Cortex of kidney (tissue), 1 donor: ENCODE measurements at regions not wholly inside any gene's neighbourhood (a gene's known extent, or its start where the extent isn't known, plus 50 kb on each side); places are given as distances from the start of the nearest gene placed in this dataset.
"Not testable (repeated sequence)": the region's sequence is repeated elsewhere in the genome, so short reads cannot be mapped to it uniquely, and the experiment has no call there.

ENCODE experiments used
- DNase-seq: peaks from one replicate; lab custom pipeline; 2025; lab: John Stamatoyannopoulos, UW

GRCh38 chr13:23081220-23081619 is 99.6 kb upstream of the SGCG start:
- no peak for DNase-seq

- no peak for DNase-seq
Observed at GRCh38 chr13:23081901-23082300, 98.9 kb upstream of the SGCG start.

GRCh38 chr13:23086968-23087623 is 93.7 kb upstream of the SGCG start:
- DNase-seq = no peak

- no peak for DNase-seq
Observed at GRCh38 chr13:23087880-23088279, 92.9 kb upstream of the SGCG start.

GRCh38 chr13:23098161-23098907 is 82.4 kb upstream of the SGCG start:
- no peak for DNase-seq

- DNase-seq = no peak
Observed at GRCh38 chr13:23105051-23105450, 75.7 kb upstream of the SGCG start.

- no peak for DNase-seq
Observed at GRCh38 chr13:23107665-23108064, 73.1 kb upstream of the SGCG start.

GRCh38 chr13:23119131-23119530 is 61.6 kb upstream of the SGCG start:
- DNase-seq = no peak

- DNase-seq = not testable (repeated sequence)
Observed at GRCh38 chr13:23127540-23127939, 53.2 kb upstream of the SGCG start.

GRCh38 chr13:23129331-23129730 is 51.4 kb upstream of the SGCG start:
- no peak for DNase-seq
